Astrocyte (in vitro differentiated cells and primary cell): ENCODE measurements at regions not wholly inside any gene's neighbourhood (a gene's known extent, or its start where the extent isn't known, plus 50 kb on each side); places are given as distances from the start of the nearest gene placed in this dataset.

Source experiments
- CTCF ChIP-seq: IDR thresholded peaks from 2 replicates; pipeline ENCODE4 v1.5.1; 2011; ENCODE audit warnings: low read depth, mild to moderate bottlenecking, inconsistent platforms, low read length, moderate library complexity; ENCODE audit not compliant: insufficient read depth
- EZH2 ChIP-seq: IDR thresholded peaks from 2 replicates; pipeline ENCODE4 v1.6.1; 2012; ENCODE audit warnings: mild to moderate bottlenecking, low read length, inconsistent platforms; ENCODE audit not compliant: insufficient read depth

DNA sequence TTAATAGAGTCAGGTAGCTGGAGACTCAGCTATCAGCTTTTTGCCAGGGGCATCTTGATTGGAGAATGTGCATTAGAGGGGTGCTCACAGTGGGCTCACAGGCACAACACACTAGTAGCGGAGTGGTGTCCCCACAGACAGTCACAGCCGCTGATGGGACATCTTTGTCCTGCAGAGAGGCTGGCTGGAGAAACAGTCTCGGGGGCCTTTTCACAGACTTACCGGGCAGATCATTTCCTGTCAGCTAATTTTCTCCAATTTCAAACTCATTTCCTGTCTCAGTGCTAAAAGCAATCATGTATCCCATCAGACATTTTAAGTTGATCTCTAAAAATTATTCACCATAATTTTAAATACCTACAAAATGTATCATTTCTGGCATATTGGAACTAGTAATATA is 562.6 kb downstream of the DCDC2C start:
- TF ChIP-seq CTCF (no peak), EZH2 (no peak)
